DND-41 (cell line): ENCODE measurements at regions not wholly inside any gene's neighbourhood (a gene's known extent, or its start where the extent isn't known, plus 50 kb on each side); places are given as distances from the start of the nearest gene placed in this dataset.

ENCODE experiments used
- ATAC-seq: fragments of 200-7000 bp; cut with Tn5 transposase; 3 replicates; pipeline ENCODE4 v1.9.1; 2021; ENCODE audit warnings: low read depth; ENCODE audit not compliant: insufficient read depth
- DNase-seq: peaks from one replicate; pipeline ENCODE4 v3.0.0-alpha.2; 2020
- H2AFZ ChIP-seq: 2 replicates; pipeline ENCODE4 v1.6.0; 2012; ENCODE audit warnings: low read depth, low read length
- H3K27ac ChIP-seq: 2 replicates; pipeline ENCODE4 v1.5.1; 2012; ENCODE audit warnings: low read length, inconsistent platforms
- H3K27me3 ChIP-seq: fragments of 200-600 bp; sonication (generic); 2 replicates; pipeline ENCODE4 v1.6.0; 2012; ENCODE audit warnings: low read length, mild to moderate bottlenecking, inconsistent platforms; ENCODE audit not compliant: insufficient read depth, poor library complexity
- H3K36me3 ChIP-seq: 2 replicates; pipeline ENCODE4 v1.5.1; 2012; ENCODE audit warnings: low read length, inconsistent platforms; ENCODE audit not compliant: insufficient read depth
- H3K4me1 ChIP-seq: 2 replicates; pipeline ENCODE4 v1.5.1; 2012; ENCODE audit warnings: mild to moderate bottlenecking, low read length; ENCODE audit not compliant: insufficient read depth
- H3K4me2 ChIP-seq: 2 replicates; pipeline ENCODE4 v1.6.0; 2012; ENCODE audit warnings: mild to moderate bottlenecking, moderate library complexity, low read length, inconsistent platforms; ENCODE audit not compliant: insufficient read depth
- H3K4me3 ChIP-seq, 2 experiments: fragments of 200-600 bp in 1 of 2; shearing (Covaris generic) in 1 of 2; 2 replicates each; pipeline ENCODE4 v1.5.1; 2012 to 2016; ENCODE audit warnings: inconsistent platforms in 2 of 2, low read length in 2 of 2, mild to moderate bottlenecking in 2 of 2, low read depth in 1 of 2, moderate library complexity in 1 of 2
- H3K79me2 ChIP-seq: 2 replicates; pipeline ENCODE4 v1.6.0; 2012; ENCODE audit warnings: low read length, inconsistent platforms; ENCODE audit not compliant: insufficient read depth
- H3K9ac ChIP-seq: 2 replicates; pipeline ENCODE4 v1.6.0; 2012; ENCODE audit warnings: low read depth, mild to moderate bottlenecking, inconsistent platforms, low read length, moderate library complexity
- H3K9me3 ChIP-seq: 2 replicates; pipeline ENCODE4 v1.5.1; 2012; ENCODE audit warnings: low read length, moderate library complexity, mild to moderate bottlenecking, inconsistent platforms; ENCODE audit not compliant: insufficient read depth, severe bottlenecking
- H4K20me1 ChIP-seq: 2 replicates; pipeline ENCODE4 v1.6.0; 2012; ENCODE audit warnings: low read length; ENCODE audit not compliant: insufficient read depth
- EZH2 ChIP-seq: IDR thresholded peaks from 3 replicates; pipeline ENCODE4 v1.6.1; 2012; ENCODE audit warnings: borderline replicate concordance, low read depth, mild to moderate bottlenecking, moderate library complexity, low read length, inconsistent platforms; ENCODE audit not compliant: severe bottlenecking
- TF ChIP-seq, protein P1 (sequence below): IDR thresholded peaks from 2 replicates; pipeline ENCODE4 v1.5.1; 2012; ENCODE audit warnings: borderline replicate concordance, low read length, moderate library complexity, mild to moderate bottlenecking; ENCODE audit not compliant: poor library complexity, severe bottlenecking; ENCODE audit errors: extremely low read depth

DNA sequence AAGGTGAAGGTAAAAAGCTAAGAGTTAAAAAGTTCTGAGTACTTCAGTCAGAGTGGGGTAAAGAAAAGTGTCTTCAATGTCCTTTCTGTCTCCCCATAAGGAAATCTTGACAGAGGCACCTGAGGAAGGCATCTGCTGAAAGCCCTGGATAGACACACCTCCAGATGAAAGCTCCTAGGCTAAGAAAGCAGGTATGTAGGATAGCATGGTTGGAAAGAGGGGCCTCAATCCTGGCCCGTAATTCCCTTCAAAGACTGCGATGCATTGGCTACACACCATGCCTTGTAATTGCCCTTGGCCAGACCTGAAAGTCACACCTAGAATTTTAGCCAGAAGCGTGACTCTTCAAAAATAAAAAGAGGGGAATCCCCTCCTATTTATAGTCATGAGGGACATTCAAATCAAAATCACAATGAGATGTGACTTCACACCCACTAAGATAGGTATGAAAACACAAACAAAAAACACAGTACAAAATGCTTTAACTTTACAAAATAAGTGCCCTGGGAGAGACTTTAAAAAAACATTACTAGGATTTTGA lies 809.7 kb downstream of the IPMK start:
- H3K4me2 ChIP-seq = no peak overlapping the region
- no peak overlapping the region for H2AFZ ChIP-seq

DNA sequence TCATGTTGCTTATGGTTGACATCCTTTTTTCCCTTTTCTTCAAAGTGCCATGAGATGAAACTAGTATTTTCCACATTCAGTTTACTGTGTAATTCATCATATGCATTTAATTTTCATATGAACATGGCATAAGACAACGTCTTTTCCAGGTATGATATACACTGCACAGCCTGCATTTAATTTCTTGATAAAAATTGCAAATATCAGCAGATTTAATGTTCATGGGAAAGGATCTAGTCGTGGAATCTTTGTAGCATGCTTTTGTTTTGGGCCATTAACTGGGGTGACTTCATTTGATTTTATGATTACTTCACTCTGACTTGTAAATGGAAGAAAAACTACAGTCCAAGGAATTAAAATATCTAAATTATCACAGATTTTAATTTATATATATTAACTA lies 837.3 kb downstream of the IPMK start:
- no peaks in the 10 kb centered on the region for H4K20me1 ChIP-seq
- no peak overlapping the region for H2AFZ ChIP-seq
- H3K4me1 ChIP-seq = no peaks in the 10 kb centered on the region
- no peak overlapping the region for H3K4me3 ChIP-seq
- DNase-seq (no peak), ATAC-seq (no peak)
- no peaks in the 10 kb centered on the region for H3K9me3 ChIP-seq
- no peak overlapping the region for H3K4me2 ChIP-seq
- no peak overlapping the region for H3K9ac ChIP-seq
- H3K27me3 ChIP-seq = no peaks in the 10 kb centered on the region
- TF ChIP-seq, protein P1, sequence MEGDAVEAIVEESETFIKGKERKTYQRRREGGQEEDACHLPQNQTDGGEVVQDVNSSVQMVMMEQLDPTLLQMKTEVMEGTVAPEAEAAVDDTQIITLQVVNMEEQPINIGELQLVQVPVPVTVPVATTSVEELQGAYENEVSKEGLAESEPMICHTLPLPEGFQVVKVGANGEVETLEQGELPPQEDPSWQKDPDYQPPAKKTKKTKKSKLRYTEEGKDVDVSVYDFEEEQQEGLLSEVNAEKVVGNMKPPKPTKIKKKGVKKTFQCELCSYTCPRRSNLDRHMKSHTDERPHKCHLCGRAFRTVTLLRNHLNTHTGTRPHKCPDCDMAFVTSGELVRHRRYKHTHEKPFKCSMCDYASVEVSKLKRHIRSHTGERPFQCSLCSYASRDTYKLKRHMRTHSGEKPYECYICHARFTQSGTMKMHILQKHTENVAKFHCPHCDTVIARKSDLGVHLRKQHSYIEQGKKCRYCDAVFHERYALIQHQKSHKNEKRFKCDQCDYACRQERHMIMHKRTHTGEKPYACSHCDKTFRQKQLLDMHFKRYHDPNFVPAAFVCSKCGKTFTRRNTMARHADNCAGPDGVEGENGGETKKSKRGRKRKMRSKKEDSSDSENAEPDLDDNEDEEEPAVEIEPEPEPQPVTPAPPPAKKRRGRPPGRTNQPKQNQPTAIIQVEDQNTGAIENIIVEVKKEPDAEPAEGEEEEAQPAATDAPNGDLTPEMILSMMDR = no peak
- no peak for TF ChIP-seq EZH2
- no peak overlapping the region for H3K27ac ChIP-seq
- H3K36me3 ChIP-seq = no peaks in the 10 kb centered on the region
- no peaks in the 10 kb centered on the region for H3K79me2 ChIP-seq

More for the DNA sequence above, 809.7 kb downstream of the IPMK start:
- H3K27ac ChIP-seq = no peak overlapping the region
- DNase-seq (no peak), ATAC-seq (no peak)
- H3K9ac ChIP-seq = no peak overlapping the region
- no peaks in the 10 kb centered on the region for H3K27me3 ChIP-seq
- no peak for TF ChIP-seq EZH2
- TF ChIP-seq, protein P1 = no peak
- H3K79me2 ChIP-seq = no peaks in the 10 kb centered on the region
- no peaks in the 10 kb centered on the region for H3K4me1 ChIP-seq
- no peak overlapping the region for H3K4me3 ChIP-seq
- no peaks in the 10 kb centered on the region for H4K20me1 ChIP-seq
- no peaks in the 10 kb centered on the region for H3K36me3 ChIP-seq
- H3K9me3 ChIP-seq = no peaks in the 10 kb centered on the region

DNA sequence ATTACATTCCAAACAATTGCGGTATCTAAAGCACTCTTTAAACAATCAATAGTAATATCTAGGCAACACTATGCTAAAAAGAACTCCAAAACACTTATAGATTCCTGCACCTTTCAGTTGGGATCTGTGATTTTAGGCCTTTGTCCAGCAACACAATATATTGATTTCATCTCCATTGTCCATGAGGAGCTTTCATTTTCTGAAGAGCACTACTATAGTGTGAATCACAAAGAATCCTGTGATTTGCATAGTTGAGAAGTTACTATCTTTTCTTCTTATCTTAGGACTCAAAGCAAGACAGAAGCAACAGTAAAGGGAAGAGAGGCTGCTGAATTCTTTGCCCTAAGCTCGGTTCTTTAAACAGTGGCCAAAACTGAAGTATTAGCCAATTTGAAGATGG lies 846.8 kb downstream of the IPMK start:
- DNase-seq (no peak), ATAC-seq (no peak)
- Histone ChIP-seq H3K9me3 (no peaks in the 10 kb centered on the region), H3K4me2 (no peak overlapping the region), H2AFZ (no peak overlapping the region), H3K9ac (no peak overlapping the region), H3K27ac (no peak overlapping the region), H3K36me3 (no peaks in the 10 kb centered on the region), H4K20me1 (no peaks in the 10 kb centered on the region), H3K4me1 (no peaks in the 10 kb centered on the region), H3K4me3 (no peak overlapping the region), H3K79me2 (no peaks in the 10 kb centered on the region), H3K27me3 (no peaks in the 10 kb centered on the region)
- TF ChIP-seq, protein P1 = no peak
- no peak for TF ChIP-seq EZH2

DNA sequence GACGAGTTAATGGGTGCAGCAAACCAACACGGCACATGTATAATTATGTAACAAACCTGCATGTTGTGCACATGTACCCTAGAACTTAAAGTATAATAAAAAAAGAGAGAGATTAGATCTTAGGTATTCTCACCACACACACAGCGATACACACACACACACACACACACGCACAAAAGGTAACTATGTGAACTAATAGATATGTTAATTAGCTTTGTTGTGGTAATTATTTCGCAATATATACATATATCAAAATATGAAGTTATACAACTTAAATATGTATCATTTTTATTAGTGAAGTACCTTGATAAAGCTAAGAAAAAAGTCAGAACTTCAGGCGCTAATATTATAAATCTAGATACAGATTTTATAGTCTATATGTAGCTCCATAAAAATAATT lies 849.2 kb downstream of the IPMK start:
- Histone ChIP-seq H3K9ac (no peak overlapping the region), H4K20me1 (no peaks in the 10 kb centered on the region), H3K4me3 (no peak overlapping the region), H3K79me2 (no peaks in the 10 kb centered on the region), H3K4me2 (no peak overlapping the region), H3K27me3 (no peaks in the 10 kb centered on the region), H2AFZ (no peak overlapping the region), H3K36me3 (no peaks in the 10 kb centered on the region), H3K4me1 (no peaks in the 10 kb centered on the region), H3K27ac (no peak overlapping the region), H3K9me3 (no peaks in the 10 kb centered on the region)
- no peak for DNase-seq
- no peak for ATAC-seq
- TF ChIP-seq, protein P1 = no peak
- no peak for TF ChIP-seq EZH2
